ENCODE measurements at regions not wholly inside any gene's neighbourhood (a gene's known extent, or its start where the extent isn't known, plus 50 kb on each side); places are given as distances from the start of the nearest gene placed in this dataset.

DNA sequence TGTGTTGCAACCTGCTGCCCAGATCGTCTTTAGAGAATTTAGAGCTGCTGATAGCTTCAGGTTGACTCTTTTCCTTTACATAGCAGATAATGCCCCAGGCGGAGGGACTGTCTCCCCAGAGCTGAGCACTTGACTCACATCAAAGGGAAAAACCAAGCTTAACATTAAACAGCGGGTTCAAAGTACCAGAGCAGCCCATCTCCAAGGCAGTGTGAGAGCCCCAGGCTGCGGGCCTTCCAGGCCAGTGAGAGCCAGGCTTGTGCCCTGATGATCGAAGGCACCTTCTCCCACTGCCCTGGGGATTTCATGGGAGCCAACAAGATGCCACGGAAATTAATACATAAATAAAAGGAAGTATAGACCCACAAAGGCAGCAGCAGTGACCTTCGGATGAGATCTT is 275.6 kb downstream of the XXYLT1 start:
- DNase-seq (ENCODE audit: low read depth): no peak

DNA sequence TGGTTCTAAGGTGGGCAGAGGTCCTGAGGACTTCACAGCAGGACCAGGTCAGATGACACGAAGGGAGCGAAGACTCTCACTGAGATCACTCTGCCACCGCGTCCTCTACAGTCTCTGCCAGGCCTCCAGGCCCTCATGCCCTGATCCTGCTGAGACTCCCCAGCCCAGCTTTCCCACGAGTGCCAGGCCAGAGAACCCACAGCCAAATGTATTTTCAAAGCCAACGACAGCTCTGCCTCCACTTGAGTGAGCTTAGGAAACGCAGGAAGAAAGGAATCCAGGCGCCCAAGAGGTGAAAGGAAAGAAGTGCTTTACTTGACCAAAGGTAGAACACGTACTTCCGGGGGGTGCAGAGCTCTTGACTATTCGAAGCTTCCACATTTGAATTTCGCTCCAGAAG is 275.0 kb downstream of the XXYLT1 start:
- DNase-seq (ENCODE audit: low read depth): no peak

DNA sequence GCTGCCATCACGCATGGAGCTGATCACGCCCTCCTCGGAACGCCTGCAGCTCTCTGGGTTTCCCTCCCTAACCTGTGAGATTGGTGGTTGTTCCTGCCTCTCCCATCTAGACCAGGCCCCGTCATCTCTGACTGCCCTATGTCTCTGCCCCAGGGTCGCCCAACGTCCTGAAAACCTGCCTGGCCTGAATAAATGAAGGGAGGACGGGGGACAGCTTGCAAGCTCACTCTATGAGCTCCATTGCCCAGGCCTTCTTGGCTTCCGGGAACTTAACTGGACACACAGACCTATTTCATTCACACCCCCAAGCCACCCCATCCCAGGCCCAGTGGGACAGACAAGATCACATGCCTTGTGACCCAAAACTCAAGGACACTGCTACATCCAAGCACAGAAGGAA is 274.2 kb downstream of the XXYLT1 start:
- no peak for DNase-seq (ENCODE audit: low read depth)

DNA sequence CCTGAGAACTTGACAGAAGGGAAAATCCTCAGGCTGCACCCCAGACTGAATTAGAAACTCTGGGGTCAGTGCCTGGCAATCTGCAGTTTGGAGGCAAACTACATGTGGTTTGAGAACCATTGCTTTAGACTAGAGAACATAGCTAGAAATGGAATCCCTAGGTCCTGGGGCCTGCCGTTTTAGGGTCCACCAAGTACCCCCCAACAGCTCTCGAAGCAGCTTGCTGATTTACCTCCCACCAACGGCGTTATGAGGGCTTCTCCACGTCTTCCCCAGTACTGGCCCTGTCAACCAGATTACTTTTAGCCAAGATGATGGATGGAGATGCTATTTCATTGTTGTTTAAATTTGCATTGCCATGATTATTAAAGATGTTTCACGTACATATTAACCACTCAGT is 272.5 kb downstream of the XXYLT1 start:
- no peak for DNase-seq (ENCODE audit: low read depth)

DNA sequence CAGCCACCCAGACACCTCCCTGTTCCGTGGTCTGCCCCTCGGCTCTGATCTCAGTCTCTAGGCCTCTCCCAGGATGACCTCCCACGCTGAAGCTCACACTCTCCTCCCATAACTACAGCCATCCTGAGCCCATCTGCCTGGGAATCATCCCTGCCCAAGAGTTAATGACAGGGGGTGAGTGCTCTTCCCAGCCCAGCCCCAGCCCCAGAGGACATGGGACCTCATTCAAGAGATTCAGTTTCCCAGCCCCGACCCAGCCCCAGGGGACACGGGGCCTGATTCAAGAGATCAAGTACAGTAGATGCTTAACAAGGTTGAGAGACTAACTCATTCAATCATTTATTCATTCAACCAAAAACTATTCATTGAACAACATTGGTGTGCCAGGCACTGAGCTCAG is 272.0 kb downstream of the XXYLT1 start:
- no peak for DNase-seq (ENCODE audit: low read depth)

DNA sequence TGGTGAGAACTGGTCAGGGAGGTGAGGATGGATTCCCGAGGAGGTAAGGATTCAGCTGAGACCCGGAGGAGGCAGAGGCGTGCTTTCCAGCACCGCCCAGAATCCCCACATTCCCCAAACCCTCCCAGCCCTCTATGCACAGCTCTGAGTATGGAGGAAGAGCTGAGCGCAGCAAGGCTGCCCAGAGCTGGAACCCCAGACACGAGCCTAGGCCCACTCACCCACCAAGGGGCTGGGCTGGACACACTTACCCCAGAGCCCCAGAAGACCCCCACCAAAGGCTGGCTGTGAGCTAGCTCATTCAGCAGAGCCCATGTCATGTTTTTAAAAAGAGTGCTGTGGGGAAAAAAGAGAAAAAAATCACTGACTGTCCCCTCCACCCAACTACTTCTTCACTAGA is 271.5 kb downstream of the XXYLT1 start:
- DNase-seq (ENCODE audit: low read depth): no peak

DNA sequence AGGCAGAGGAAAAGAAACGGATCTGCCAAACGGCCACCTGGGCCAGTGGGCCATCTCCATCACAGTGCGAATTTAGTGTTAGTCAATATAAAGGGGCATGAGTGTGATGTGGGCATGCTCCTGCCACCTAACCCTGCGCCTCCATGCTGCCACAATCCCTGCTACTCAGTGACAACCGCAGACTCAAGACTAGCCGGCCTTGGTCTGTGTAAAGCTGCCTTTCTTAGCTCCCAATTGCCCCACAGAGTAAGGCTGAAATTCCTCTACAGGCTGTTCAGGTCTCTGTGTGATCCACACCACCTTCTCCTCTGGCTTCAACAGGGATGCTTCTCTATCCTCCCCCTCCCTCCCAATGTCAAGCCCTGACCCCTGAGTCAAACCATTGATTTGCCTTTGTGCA is 269.7 kb downstream of the XXYLT1 start:
- no peak for DNase-seq (ENCODE audit: low read depth)

DNA sequence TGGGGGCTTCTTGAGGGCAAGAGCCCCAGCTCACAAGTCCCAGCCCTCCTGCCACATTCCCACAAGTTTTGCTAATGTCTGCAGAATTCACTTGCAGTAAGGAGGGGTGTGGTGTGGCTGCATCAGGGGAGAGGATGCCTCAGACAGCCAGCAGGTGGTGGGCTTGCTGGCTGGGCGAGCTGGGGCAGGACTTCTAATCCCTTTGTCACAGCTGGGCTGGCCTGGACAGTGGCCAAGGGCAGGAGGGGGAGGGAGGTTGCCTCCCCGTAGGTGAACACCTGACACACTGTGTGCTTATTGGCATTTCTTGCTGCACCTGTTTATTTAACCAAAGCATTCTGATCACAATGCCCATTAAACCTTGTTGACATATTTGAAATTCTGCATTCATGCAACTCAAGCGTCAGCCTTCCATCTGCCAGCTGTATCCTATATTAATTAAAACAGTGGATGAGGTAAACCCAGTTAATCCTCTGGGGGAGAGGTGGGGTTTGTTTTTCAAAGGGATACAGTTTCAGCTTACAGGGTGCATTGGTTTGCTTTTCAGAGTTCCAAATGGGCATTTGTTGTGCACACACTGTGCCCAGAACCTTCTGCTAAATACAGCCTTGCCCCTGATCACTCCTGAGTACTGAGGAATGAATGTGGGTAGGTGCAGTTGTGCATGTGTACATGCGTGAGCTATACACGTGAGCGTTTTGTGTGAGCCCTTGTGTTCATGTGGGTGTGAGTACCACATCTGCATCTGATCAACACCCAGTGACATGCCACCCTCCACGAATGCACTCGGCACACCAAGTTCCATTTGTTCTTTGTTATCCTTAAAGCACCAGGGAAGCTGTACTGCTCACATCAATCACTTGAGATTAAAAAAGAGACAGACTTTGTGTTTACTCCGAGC is 268.7 kb downstream of the XXYLT1 start:
- DNase-seq (ENCODE audit: low read depth): no peak

DNA sequence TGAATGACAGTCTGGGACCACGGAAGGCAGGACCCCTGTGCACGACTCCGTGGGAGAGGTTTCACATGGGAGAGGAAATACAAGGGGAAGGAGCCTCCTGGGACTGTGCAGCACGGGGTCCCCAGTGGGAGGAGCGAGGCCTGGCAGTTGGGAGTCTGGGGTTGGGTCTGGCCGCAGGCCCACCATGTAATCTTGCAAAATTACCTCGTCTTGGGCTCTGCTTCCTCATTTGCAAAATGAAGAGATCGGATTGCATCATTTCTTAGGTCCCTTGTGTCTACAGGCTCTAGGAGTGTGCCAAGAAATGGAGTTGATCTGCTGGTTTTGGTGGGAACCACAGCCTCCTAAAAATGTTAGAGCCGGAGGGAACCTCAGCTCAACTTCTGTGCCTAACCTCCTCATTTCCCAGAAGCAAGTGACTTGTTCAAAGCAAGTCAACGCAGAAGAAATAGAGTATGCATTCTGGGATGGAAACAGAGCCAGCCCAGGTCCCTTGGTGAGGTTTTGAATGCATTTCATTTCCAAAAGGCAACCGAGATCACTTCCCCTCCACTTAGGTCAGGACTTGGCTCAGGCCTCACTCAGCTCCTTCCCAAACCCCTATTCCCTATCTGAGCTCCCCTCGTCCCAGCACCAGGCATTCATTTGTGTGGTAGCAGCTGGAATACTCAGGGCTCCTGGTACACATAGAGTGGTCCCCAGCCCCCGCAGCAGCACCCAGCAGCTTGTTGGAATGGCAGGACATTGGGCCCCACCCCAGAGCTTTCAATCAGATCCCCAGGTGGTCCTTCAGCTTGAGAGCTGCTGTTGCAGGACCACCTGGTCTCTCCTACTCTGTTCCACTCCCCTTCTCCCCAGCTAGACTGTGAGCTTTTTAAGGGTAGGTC is 267.7 kb downstream of the XXYLT1 start:
- no peak for DNase-seq (ENCODE audit: low read depth)

DNA sequence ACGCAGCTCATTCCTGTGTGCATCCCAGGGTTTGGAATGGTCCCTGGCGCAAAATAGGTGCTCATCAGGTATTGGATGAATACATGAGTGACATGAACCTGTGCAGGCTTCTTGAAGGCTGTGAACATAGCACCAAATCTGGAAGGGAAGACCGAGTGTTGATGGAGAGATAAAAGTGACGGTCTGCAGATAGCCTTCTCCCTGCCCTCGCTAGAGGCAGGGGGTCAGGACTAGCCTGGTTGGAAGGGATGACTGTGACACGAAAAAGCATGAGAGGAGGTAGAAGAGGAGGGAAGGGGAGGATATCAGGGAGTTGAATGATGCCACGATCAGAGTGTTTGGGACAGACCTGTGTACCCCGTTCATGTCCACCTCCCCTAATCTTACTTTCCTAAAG is 267.1 kb downstream of the XXYLT1 start:
- no peak for DNase-seq (ENCODE audit: low read depth)

DNA sequence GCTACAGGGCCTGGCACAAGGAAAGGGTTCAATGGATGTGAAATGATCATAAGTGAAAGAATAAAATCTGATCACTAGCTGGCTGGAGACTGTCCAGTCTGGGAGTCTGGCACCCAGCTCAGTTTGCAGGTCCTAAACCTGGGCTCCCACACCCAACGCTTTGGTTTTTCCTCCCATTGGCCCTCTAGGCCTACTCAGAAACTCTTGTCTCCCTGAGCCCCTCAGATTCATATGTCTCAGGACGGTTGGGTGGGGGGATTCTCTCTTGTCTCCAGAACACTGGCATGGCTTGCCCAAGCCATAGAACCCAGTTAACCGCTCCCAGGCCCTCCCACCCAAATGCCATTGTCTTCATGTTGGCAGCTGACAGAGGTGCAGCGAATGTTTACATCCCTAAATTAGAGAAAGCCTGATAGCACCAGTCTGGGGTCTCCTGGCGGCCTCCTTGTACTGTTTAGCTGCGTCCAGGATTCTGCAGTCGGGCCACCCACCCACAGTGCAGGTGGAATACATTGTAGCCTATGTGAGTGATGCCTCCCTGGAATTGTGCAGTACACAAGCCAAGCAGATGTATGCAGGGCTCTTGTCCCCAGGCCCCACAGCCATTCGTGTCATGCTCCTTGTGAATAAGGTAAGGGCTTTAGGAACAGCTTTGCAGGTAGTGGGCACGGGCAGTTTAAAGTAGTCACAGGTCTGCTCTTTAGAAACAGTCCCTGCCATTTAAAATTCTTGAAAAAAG is 266.3 kb downstream of the XXYLT1 start:
- no peak for DNase-seq (ENCODE audit: low read depth)

DNA sequence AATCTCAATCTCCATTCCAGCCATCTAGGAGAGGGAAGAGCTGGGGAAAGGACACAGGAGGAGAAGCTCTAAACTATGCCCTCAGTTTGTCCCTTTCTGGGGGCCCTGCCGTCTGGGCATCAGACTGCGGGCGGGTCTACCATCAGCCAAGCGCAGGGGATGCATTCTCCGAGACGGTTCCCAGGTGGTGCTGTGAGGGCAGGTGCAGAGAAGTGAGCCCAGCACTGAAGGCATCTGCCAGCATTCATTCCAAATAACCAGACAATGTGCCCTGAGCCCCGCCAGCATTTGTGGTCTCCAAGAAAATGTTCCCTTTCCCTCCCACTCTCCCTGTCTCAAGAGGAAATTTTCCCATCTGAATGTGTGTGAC is 265.7 kb downstream of the XXYLT1 start:
- no peak for DNase-seq (ENCODE audit: low read depth)

DNA sequence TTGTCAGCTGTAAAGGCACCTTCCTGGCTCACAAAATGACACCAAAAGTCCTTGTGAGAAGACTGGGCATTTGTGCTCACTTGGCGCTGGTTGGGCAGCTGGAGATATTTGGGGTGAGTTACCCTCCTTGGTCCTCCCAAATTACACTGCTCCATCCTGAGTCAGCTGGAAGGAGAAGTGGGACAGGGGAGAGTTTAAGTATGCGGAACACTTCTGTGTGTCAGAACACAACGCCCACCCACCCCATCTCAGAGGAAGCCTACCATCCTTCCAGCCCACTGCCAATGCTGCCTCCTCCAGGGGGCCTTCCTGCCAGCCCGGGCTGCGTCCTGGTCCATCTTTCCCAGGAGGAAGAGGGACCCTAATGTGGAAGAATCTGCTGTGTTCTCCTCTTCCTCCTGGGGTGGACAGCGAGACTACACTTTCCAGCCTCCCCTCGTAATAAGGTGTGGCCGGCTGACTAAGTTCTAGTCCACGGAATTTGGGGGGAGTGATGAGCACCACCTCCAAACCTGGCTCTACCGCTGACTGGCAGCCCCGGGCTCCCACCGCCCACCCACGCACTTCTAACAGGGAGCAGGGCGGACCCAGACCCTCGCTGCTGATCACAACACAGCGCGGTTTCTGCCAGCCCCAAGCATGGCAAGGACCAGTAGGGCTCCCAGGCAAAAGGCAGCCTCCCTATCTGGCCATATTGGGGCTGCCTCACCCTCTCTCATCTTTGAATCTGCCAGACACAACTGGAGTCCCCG is 265.0 kb downstream of the XXYLT1 start:
- DNase-seq (ENCODE audit: low read depth): no peak

DNA sequence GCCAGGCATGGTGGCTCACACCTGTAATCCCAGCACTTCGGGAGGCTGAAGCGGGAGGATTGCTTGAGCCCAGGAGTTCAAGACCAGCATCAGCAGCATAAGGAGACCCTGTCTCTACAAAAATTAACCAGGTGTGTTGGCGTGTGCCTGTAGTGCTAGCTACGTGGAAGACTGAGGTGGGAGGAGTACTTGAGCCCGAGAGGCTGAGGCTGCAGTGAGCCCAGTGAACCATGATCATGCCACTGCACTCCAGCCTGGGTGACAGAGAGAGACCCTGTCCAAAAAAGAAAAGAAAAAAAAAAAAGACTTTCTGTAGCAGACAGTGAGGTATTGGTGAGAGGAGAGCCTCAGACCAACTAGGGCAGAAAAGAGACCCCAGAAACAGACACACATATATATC is 263.8 kb downstream of the XXYLT1 start:
- no peak for DNase-seq (ENCODE audit: low read depth)

DNA sequence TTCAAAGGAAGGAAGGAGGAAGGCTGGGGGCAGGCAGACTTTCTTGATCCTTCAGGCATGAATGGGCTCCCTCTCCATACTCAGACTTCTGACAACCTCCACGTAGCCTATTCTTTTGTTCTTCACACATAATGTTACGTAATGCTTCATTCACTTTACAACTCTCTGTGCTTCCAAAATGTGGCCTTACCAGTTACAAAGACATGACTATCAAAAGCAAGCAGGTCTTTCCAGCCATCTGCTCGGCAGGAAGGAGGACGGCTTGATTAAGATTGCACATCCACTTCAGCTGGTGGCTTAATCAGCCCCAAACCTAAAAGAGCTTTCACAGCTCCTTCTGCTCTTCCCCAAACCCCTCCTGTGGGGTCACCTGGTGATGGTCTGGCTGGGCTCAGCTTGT is 263.2 kb downstream of the XXYLT1 start:
- no peak for DNase-seq (ENCODE audit: low read depth)

DNA sequence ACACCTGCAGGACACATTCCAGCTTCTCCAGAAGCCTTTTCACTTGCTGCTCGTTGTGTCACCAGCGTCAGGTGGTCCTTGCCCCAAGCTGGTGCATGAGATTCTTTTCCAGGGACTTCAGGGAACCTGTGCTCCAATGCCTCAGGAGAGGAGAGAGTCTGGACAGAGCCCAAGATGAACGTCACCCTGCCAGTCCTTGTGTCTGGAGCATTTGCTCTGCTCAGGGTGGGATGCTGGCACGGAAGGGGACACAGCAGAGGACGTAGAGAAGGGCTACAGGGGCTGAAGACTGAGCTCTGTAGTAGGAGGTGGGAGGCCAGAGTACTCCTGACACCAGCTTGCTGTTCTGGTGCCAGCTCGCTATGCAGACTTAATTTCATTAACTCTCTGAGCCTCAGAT is 262.1 kb downstream of the XXYLT1 start:
- no peak for DNase-seq (ENCODE audit: low read depth)

DNA sequence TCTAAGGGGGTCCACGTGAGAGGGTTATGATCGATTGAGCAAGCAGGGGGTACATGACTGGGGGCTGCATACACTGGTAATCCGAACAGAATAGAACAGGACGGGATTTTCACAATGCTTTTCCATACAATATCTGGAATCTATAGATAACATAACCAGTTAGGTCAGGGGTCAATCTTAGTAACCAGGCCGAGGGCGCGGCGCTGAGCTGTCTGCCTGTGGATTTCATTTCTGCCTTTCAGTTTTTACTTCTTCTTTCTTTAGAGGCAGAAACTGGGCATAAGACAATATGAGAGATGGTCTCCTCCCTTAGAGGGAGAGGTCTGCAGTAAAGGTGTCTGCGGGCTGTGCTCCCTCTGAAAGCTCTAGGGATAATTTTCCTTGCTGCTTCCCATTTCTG is 261.3 kb downstream of the XXYLT1 start:
- no peak for DNase-seq (ENCODE audit: low read depth)

DNA sequence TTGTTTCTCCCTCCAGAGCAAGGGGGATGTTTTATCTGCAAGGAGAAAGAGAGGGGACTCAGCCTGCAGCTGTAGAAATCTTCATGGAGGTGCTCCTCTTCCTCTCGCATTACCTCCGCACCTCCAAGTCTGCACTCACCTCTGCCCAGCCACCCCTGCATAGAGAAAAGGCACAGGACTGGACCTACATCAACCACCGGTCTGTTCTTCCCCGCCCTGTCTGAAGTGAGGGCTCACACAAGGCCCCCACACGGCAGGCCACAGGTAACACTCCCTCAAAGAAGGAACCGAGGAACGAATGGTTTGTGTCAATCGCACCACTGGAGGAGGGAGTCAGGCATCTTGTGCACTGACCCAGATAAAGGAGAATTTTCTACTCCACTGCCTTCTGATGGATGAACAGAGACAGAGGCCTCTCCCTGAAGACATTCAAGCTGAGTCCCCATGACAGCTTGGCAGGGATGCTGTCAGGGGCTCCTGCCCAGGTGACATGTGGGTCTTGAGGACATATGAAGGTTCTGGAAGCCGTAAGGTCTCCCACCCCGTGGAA is 260.3 kb downstream of the XXYLT1 start:
- DNase-seq (ENCODE audit: low read depth): no peak

DNA sequence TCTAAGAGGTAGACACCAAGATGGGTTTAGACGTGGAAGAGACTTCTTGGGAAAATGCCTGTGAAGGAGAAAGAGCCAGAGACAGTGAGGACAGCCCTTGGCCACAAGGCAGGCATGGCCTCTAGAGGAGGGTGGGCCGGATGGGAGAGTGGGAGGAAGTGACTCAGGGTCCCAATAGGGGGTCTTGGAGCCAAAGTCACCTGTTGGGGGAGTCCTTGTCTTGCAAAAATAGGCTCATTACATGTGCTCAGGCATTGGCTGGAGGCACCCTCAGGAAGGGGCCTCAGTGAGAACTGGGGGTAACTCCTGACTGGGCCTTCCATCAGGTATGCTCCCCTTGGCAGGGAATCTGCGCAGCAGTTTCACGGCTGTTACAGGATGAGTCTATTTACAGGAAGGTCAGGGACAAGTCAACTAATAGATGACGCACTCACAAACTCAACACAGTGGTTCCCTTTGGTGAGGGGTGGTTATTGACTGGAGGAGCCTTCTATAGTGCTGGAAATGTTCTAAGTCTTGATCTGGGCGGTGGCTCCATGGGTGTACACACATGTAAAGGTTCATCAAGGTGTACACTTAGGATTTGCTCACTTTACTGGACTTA is 259.6 kb downstream of the XXYLT1 start:
- no peak for DNase-seq (ENCODE audit: low read depth)

DNA sequence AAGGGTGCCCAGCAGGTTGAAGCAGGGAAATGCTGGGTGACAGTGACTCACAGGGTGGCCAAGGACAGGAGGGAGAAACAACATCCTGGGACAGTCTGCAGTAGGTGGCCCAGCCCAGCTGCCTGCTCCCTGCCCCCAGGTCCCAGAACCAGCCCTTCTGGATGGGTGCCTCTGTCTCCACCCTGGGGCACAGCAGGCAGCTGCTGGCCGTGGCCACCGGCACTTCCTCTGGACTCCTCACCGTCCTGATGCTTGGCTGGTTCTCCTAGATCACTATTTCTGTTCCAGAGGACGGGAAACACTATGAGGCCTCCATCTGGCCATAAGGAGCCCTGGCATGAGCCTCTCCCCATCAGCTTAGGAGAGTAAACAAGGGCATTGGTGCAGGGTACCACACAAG is 258.9 kb downstream of the XXYLT1 start:
- no peak for DNase-seq (ENCODE audit: low read depth)

DNA sequence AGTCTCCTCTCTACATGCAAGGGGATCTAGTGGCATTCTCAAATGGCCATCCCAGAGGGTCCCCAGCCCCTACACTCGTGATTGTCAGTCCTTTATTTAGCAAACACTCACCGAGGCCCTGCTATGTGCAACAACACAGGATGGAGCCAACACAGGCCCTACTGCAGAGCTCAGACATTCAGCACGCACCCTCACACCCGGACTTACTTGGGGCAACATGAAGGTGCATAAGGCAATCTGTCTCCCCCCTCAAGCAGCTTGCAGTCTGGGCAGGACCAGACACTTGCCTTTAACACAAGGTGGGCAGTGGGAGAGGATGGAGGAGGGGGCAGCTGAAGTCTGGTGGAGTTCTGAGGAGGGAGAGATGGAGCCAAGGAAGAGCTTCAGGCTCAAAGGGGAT is 258.4 kb downstream of the XXYLT1 start:
- no peak for DNase-seq (ENCODE audit: low read depth)
